Pons (tissue), 1 donor: ENCODE measurements at regions not wholly inside any gene's neighbourhood (a gene's known extent, or its start where the extent isn't known, plus 50 kb on each side); places are given as distances from the start of the nearest gene placed in this dataset.

Source experiments
- DNase-seq: peaks from one replicate; pipeline ENCODE4 v3.0.0-alpha.2; 2016; ENCODE audit warnings: low spot score

DNA sequence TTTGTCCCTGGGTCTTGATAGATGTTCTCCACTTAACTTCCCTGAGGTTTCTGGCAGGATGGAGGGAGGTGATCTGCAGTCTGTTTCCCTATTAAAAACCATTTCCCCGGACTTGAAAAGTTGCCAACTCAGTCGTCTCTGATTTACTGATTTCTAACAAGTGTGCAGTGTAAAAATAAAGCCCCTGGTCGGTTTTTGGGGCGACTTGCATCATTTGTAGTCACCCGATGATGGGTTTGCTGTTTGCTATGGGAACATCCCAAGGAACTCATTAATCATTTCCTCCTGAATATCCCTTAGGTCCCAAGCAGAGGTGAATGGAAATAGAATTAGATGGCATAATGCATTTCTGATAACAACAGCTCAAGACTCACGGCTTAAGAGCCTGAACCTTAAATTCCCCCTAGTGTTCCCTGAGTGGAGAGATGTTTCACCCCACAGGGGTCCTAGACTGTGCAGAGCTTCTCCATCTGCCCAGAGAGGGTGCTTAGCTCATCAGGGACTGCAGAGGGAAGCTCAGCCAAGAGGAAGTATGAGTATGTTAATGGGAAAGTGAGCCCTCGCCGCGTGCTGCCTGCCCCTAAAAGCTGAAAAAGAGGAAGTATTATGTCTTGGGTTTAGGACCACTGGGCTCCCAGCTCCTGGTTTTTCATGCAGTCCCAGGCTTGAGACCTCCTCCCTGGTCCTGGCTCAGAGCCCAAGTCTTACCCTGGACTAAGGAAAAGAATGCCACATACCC is 115.1 kb upstream of the DAP start:
- DNase-seq, result peak; percentile 42

DNA sequence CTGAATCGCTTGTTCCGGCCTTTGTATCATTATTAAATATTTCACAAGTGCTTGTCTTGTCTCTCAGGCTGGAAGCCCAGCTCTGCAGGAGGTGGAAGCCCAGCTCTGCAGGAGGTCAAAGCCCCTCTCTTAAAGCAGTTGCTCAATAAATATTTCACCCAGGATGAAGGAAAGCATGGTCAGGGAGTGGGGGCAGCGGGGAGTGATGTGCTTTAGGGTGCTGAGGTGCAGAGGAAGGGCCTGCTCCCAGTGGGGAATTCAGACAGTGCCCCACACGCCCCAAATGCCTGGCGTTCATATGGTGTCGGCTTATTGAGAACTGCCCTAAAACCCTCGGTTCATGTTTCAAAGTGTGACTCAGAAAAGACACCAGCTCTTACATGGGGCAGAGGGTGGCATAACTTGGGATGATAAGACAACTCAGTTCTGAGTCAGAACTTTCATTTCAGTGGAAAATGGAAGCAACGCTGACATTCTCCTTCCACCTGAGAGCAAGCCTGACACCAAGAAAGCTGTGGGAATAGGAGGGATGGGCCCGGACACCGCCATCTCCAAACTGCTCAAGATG is 114.3 kb upstream of the DAP start:
- no peak for DNase-seq

GRCh38 chr5:10874541-10874940 is 113.5 kb upstream of the DAP start:
- no peak for DNase-seq

- no peak for DNase-seq
Observed at GRCh38 chr5:10870791-10871190, 109.8 kb upstream of the DAP start.

DNA sequence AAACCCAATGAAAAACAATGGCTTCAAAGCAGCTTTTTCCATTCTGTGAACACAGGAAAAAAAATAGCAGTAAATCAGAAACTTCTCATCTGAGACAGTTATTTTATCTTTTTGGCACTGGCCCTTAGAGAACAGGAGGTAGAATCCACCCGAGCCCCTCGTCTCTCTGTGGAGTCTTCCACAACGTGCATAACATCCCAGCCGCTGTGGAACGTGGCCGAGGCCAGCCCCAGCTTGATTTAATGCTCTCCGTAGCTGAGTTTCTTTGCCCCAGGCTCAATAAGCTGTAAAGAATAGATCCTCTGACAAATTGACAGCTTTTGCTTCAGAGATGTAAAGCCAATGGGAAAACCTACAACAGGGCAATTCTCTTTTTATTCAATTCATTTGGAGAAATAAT is 107.9 kb upstream of the DAP start:
- no peak for DNase-seq

DNA sequence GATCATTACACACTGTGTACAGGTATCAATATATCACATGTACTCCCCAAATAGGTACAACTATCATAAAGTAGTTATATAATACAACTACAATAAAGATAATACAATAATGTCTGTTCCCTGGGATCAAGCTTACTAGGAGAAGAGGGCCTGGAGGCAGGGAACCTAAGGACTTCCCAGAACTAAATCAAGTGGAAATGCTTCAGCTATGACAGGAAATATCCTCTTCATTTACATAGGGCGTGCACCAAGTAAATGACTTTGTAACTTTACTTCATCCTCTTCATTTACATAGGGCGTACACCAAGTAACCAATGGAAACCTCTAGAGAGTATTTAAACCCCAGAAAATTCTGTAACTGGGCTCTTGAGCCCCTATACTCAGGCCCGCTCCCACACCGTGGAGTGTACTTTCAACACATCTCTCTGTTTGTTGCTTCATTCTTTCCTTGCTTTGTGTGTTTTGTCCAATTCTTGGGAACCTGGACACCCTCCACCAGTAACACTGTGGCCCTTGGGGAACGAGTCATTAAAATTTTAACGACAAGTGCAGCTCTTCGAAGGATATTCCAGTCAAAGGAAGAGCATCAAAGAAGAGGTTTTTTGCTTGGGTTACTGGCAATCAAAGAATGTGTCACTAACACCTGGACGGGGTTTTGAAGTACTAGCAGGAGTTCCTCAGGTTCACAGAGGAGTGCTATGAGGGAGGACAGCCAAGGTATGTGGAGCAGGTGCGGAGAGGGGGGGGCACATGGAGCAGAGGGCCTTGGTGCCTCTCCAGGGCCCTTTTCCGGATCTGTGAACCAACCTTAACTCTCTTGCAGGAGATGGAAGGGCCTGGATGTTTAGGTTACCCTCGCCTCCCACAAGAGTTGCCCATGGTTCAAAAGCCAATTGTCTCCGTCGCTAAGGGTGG is 106.6 kb upstream of the DAP start:
- DNase-seq, result no peak

GRCh38 chr5:10866913-10867312 is 105.9 kb upstream of the DAP start:
- DNase-seq, result no peak

- DNase-seq, result peak; percentile 37
Observed at GRCh38 chr5:10863763-10864383, 102.8 kb upstream of the DAP start.

DNA sequence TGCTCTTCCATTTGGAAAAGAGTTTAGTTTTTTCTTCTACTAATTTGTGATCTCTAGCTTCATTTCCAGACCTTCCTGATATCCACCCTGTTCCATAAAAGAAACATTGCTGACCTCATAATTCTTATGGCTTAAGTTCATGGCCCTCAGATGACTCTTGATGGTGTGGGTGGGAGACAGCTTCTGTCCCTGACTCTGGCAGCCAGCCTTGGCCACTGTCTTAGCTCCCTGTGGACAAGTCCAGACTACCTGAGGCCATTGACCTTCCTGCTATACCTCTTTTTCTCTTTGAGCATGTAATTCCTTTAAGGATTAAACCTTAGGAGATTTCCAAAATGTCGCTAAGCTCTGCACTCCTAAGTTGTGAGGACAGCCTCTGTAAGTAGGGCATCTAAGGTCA is 101.1 kb upstream of the DAP start:
- no peak for DNase-seq

DNA sequence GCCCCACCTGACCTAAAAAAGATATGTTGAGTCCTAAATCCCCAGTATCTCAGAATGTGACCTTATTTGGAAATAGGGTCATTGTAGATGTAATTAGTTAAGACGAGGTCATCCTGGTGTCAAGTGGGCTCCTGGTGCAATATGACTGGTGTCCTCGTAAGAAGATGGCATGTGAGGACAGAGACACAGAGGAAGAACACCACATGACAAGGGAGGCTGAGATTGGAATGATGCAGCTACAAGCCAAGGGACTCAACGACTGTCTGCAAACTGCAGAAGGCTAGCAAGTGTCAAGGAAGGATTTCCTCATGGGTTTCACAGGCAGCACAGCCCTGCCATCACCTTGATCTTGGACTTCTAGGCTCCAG is 100.4 kb upstream of the DAP start:
- no peak for DNase-seq

DNA sequence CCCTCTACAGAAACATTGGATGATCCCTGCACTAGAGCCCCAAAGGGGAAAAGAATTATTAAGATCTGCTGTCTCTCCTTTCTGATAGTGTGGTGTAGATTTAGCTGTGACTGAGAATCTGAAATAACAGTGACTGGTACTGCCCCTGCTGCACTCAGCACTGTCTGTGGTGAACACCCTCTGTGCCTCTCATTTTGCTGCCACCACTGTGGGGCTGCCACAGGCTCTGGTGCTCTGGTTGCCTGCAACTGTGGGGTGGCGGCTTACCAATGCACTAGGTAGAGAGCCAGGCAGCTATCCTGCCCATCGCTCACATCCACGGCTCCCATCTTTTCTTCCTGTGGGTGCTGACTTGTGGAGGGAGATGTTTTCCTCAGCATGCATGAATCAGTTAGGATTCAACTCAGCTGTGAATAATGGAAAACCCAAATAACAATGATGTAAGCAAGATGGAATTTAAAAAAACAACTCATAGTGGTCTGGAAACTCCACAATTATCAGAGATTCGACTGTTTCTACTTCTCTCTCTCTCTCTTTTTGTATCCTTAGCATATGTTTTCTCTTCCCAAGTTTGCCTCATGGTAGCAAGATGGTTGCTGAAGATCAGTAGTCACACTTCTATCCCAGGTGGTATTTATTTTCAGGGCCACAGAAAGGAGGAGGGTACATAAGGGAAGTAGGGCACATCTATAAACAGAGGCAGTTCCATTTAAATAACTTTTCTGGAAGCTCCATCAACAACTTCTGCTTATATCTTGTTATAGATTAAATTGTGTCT is 99.8 kb upstream of the DAP start:
- DNase-seq, result no peak

DNA sequence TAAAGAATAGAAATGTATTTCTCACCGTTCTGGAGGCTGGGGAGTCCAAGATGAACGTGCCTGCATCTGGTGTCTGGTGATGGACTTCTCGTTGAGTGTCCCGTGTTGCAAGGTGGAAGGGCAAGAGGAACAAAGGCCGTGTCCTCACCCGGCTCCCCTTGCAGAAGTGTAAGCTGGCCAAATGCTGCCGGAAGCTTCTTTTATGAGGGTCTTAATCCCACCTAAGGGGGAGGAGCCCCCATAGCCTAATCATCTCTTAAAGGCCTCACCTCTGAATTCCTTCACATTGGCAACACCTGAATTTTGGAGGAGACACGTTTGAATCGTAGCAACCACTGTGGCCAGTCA is 99.1 kb upstream of the DAP start:
- no peak for DNase-seq

GRCh38 chr5:10859393-10860195 is 98.6 kb upstream of the DAP start:
- no peak for DNase-seq

DNA sequence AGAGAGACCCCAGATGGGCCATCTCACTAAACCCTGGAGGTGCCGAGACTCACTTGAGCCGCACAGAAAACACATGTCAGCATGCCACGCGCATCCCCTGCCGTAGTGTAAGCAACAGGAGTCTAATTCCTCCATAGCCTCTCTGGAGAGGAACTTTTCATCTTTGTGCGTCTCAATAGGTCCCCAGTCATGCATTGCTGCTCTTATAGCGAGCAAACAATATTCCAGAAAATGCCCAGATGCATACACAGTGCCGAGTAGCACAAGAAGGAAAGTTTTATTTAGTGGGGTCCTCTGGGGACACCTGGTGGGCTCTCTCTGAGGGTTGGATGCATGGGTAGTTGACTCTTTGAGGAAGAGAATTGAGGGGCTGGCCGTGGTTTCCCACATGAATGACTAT is 97.9 kb upstream of the DAP start:
- DNase-seq, result no peak

- no peak for DNase-seq
Observed at GRCh38 chr5:10858307-10858706, 97.3 kb upstream of the DAP start.

- DNase-seq, result no peak
Observed at GRCh38 chr5:10857338-10857733, 96.3 kb upstream of the DAP start.

GRCh38 chr5:10856683-10857337 is 95.8 kb upstream of the DAP start:
- DNase-seq, result peak; percentile 41

- DNase-seq, result no peak
Observed at GRCh38 chr5:10856071-10856470, 95.0 kb upstream of the DAP start.

- DNase-seq, result peak; percentile 61
Observed at GRCh38 chr5:10854506-10855277, 93.7 kb upstream of the DAP start.

- no peak for DNase-seq
Observed at GRCh38 chr5:10853154-10853553, 92.1 kb upstream of the DAP start.
